K562 (cell line): ENCODE measurements at regions not wholly inside any gene's neighbourhood (a gene's known extent, or its start where the extent isn't known, plus 50 kb on each side); places are given as distances from the start of the nearest gene placed in this dataset.

ENCODE experiments used
- ATAC-seq: fragments of 200-7000 bp; cut with Tn5 transposase; 3 replicates; pipeline ENCODE4 v1.9.1; 2020; ENCODE audit warnings: moderate library complexity
- BruUV-seq: library from RNA; stranded (reverse); fragments of 400-500 nt; replicated peaks from 2 replicates; lab custom pipeline; 2021; lab: Mats Ljungman, UMichigan
- CTCF ChIA-PET: fragments of 300-600 bp; formaldehyde crosslinking; extraction: SDS; loops from one replicate; lab custom pipeline; 2021; ENCODE audit warnings: low intra/inter-chr PET ratio; lab: Yijun Ruan, JAX
- POLR2A ChIA-PET: fragments of 300-600, 350-650 bp; sonication (Branson Sonifier 250); formaldehyde crosslinking; extraction: SDS; loops from one replicate; lab custom pipeline; 2021; ENCODE audit warnings: antibody characterized with exemption, inconsistent platforms; lab: Yijun Ruan, JAX
- DNase-seq, 4 experiments: peaks; one replicate each; pipeline versions ENCODE4 v3.0.0 to v3.0.0-alpha.2; 2011 to 2018; ENCODE audit warnings: low spot score in 3 of 4, mixed read lengths in 3 of 4; ENCODE audit errors: extremely low read depth in 1 of 4
- FAIRE-seq: peaks from 2 replicates; lab custom pipeline; 2011; peaks lifted over from hg19 to GRCh38; lab: Jason Lieb, UNC
- H2AFZ ChIP-seq: 2 replicates; pipeline ENCODE4 v1.6.0; 2011; ENCODE audit warnings: low read depth, low read length, control low read depth, inconsistent platforms
- H3K27ac ChIP-seq: fragments of 200-600 bp; 3 replicates; pipeline ENCODE4 v1.8.0; 2011; ENCODE audit warnings: low read depth, mild to moderate bottlenecking, control low read depth, inconsistent platforms, low read length, moderate library complexity, mixed read lengths; ENCODE audit errors: extremely low read depth
- H3K27me3 ChIP-seq, 2 experiments: fragments of 300-600 bp in 1 of 2; 2 replicates in 1 of 2; 3 replicates in 1 of 2; pipeline versions ENCODE4 v1.6.0 to v1.8.0; 2011; ENCODE audit warnings: inconsistent platforms in 2 of 2, low read length in 2 of 2, mild to moderate bottlenecking in 1 of 2, mixed read lengths in 1 of 2, moderate library complexity in 1 of 2; ENCODE audit not compliant: control insufficient read depth in 2 of 2, insufficient read depth in 2 of 2
- H3K36me3 ChIP-seq: fragments of 300-600 bp; 3 replicates; pipeline ENCODE4 v1.8.0; 2011; ENCODE audit warnings: mild to moderate bottlenecking, low read length, inconsistent platforms; ENCODE audit not compliant: control insufficient read depth, insufficient read depth
- H3K4me1 ChIP-seq, 2 experiments: fragments of 200-600 bp in 1 of 2; replicated peaks in 1 of 2; 2 replicates in 1 of 2; 3 replicates in 1 of 2; pipeline versions ENCODE4 v1.5.1 to v1.8.0; 2011; ENCODE audit warnings: inconsistent platforms in 2 of 2, low read length in 2 of 2, mild to moderate bottlenecking in 1 of 2, mixed read lengths in 1 of 2, moderate library complexity in 1 of 2; ENCODE audit not compliant: control insufficient read depth in 2 of 2, insufficient read depth in 2 of 2
- H3K4me2 ChIP-seq: 2 replicates; pipeline ENCODE4 v1.6.1; 2011; ENCODE audit warnings: low read length, control low read depth, inconsistent platforms, mixed read lengths; ENCODE audit not compliant: insufficient read depth
- H3K4me3 ChIP-seq: fragments of 200-600 bp; sonication (generic), shearing (Covaris generic); 2 replicates; pipeline ENCODE4 v1.5.1; 2016; ENCODE audit warnings: control low read depth, inconsistent platforms
- H3K79me2 ChIP-seq: fragments of 200-600 bp; 3 replicates; pipeline ENCODE4 v1.8.0; 2011; ENCODE audit warnings: low read length, inconsistent platforms; ENCODE audit not compliant: control insufficient read depth, insufficient read depth
- H3K9ac ChIP-seq, 2 experiments: 2 replicates each; pipeline versions ENCODE4 v1.6.0 to v1.6.1; 2011; ENCODE audit warnings: low read depth in 2 of 2, low read length in 2 of 2, control low read depth in 1 of 2, inconsistent platforms in 1 of 2, mild to moderate bottlenecking in 1 of 2, mixed read lengths in 1 of 2; ENCODE audit not compliant: insufficient read depth in 1 of 2
- H3K9me1 ChIP-seq: one replicate; pipeline ENCODE4 v1.6.0; 2011; ENCODE audit warnings: inconsistent platforms, mild to moderate bottlenecking, low read length, moderate library complexity; ENCODE audit not compliant: control insufficient read depth, insufficient read depth
- H3K9me3 ChIP-seq: replicated peaks from 2 replicates; pipeline ENCODE4 v1.5.1; 2011; ENCODE audit warnings: low read depth, low read length, inconsistent platforms; ENCODE audit not compliant: control insufficient read depth, insufficient read depth
- H4K20me1 ChIP-seq: replicated peaks from 2 replicates; pipeline ENCODE4 v1.6.1; 2011; ENCODE audit warnings: low read length, inconsistent platforms, mixed read lengths; ENCODE audit not compliant: control insufficient read depth, insufficient read depth
- CSDE1 ChIP-seq, 2 experiments: fragments of 450-650 bp; IDR thresholded peaks; 2 replicates each; pipeline ENCODE4 v1.6.1; 2016; ENCODE audit warnings: mild to moderate bottlenecking in 1 of 2
- EZH2 ChIP-seq: IDR thresholded peaks from 2 replicates; pipeline ENCODE4 v1.6.1; 2012; ENCODE audit warnings: low read depth, mild to moderate bottlenecking, inconsistent platforms, low read length, borderline replicate concordance
- FOSL1 ChIP-seq: fragments of 200-800 bp; sonication (Bioruptor generic); conservative IDR thresholded peaks from 2 replicates; pipeline ENCODE4 v1.6.1; 2016; ENCODE audit warnings: missing genetic modification characterization, missing compliant biosample characterization
- LARP7 ChIP-seq: fragments of 450-650 bp; IDR thresholded peaks from 2 replicates; pipeline ENCODE4 v1.6.1; 2016
- LCOR ChIP-seq: sonication (generic); formaldehyde crosslinking; IDR thresholded peaks from 2 replicates; pipeline ENCODE4 v1.8.0; 2022; ENCODE audit warnings: mild to moderate bottlenecking, missing genetic modification reagents
- MBD1 ChIP-seq: fragments of 250-450 bp; sonication (Bioruptor Pico); IDR thresholded peaks from 2 replicates; pipeline ENCODE4 v1.8.0; 2022; ENCODE audit warnings: inconsistent platforms
- MXD1 ChIP-seq: fragments of 250-450 bp; sonication (Bioruptor Pico); IDR thresholded peaks from 2 replicates; pipeline ENCODE4 v1.8.0; 2021; ENCODE audit warnings: borderline replicate concordance, mild to moderate bottlenecking, moderate library complexity; ENCODE audit not compliant: poor library complexity, severe bottlenecking
- NR1H2 ChIP-seq: sonication (generic); formaldehyde crosslinking; IDR thresholded peaks from 2 replicates; pipeline ENCODE4 v1.4.0; 2020; ENCODE audit warnings: mild to moderate bottlenecking, missing genetic modification reagents
- PHF20 ChIP-seq: fragments of 450-650 bp; IDR thresholded peaks from 2 replicates; pipeline ENCODE4 v1.6.1; 2018; ENCODE audit not compliant: partially characterized antibody
- SRSF3 ChIP-seq: fragments of 200-400 bp; formaldehyde crosslinking; IDR thresholded peaks from 2 replicates; pipeline ENCODE4 v1.6.1; 2016; ENCODE audit warnings: mild to moderate bottlenecking, low read length, moderate library complexity; ENCODE audit not compliant: insufficient read depth
- TAF1 ChIP-seq: IDR thresholded peaks from 2 replicates; pipeline ENCODE4 v1.6.1; 2011; ENCODE audit warnings: mild to moderate bottlenecking, low read length, moderate library complexity; ENCODE audit not compliant: insufficient read depth, control insufficient read depth, severe bottlenecking; ENCODE audit errors: extremely low read depth
- THRB ChIP-seq: fragments of 450-650 bp; formaldehyde crosslinking; conservative IDR thresholded peaks from 2 replicates; pipeline ENCODE4 v1.4.0; 2022; ENCODE audit warnings: mild to moderate bottlenecking, missing genetic modification characterization
- ZBTB12 ChIP-seq: fragments of 250-450 bp; sonication (Bioruptor Pico); IDR thresholded peaks from 2 replicates; pipeline ENCODE4 v1.4.0; 2020
- ZKSCAN8 ChIP-seq: fragments of 200-800 bp; sonication (Bioruptor generic); IDR thresholded peaks from 2 replicates; pipeline ENCODE4 v1.6.1; 2016; ENCODE audit warnings: missing genetic modification characterization, missing compliant biosample characterization
- ZNF133 ChIP-seq: fragments of 250-450 bp; sonication (Bioruptor Pico); IDR thresholded peaks from 2 replicates; pipeline ENCODE4 v1.4.0; 2020; ENCODE audit warnings: mild to moderate bottlenecking
- ZNF561 ChIP-seq: fragments of 450-650 bp; formaldehyde crosslinking; conservative IDR thresholded peaks from 2 replicates; pipeline ENCODE4 v1.4.0; 2020; ENCODE audit warnings: mild to moderate bottlenecking, moderate library complexity
- ZNF717 ChIP-seq: fragments of 250-450 bp; sonication (Bioruptor Pico); IDR thresholded peaks from 2 replicates; pipeline ENCODE4 v1.5.0; 2021
- ZNF76 ChIP-seq: fragments of 250-450 bp; sonication (Bioruptor Pico); IDR thresholded peaks from 2 replicates; pipeline ENCODE4 v1.4.0; 2020; ENCODE audit warnings: mild to moderate bottlenecking, moderate library complexity, borderline replicate concordance
- WGBS: fragments of 100-300 bp; shearing (Covaris generic); methylation state at CpG from one replicate; pipeline ENCODE4 v1.1.6; 2016; ENCODE audit warnings: low coverage, mixed read lengths; ENCODE audit not compliant: insufficient coverage; ENCODE audit errors: missing lambda C conversion rate; 5-methylcytosine and 5-hydroxymethylcytosine counted together
- in situ Hi-C: fragments of 300-500 bp; cut with MboI; formaldehyde crosslinking; loops from 4 replicates; pipeline ENCODE4 v1.15.0; 2018; ENCODE audit warnings: inconsistent platforms, mixed read lengths
- intact Hi-C: fragments of 100-400 bp; cut with micrococcal nuclease; formaldehyde crosslinking; loops from 2 replicates; pipeline ENCODE4 v1.14.2; 2022

- Histone ChIP-seq H3K9ac (no peak overlapping the region), H3K4me1 (no peaks in the 10 kb centered on the region), H3K4me3 (no peak overlapping the region), H3K27ac (no peak overlapping the region), H4K20me1 (no peaks in the 10 kb centered on the region), H3K4me2 (no peak overlapping the region), H3K79me2 (no peaks in the 10 kb centered on the region), H3K36me3 (no peaks in the 10 kb centered on the region), H2AFZ (no peak overlapping the region), H3K9me1 (no peaks in the 10 kb centered on the region), H3K9me3 (no peaks in the 10 kb centered on the region), H3K27me3 (no peaks in the 10 kb centered on the region)
- WGBS = 4% methylated on average over 6 of the region's 7 CpGs
- intact Hi-C loops (no loop called here), in situ Hi-C loops (no loop called here)
- DNase-seq (no peak), ATAC-seq (no peak), FAIRE-seq (no peak)
- TF ChIP-seq ZNF76 (CRISPR knock-in tag) (no peak), TAF1 (no peak), MBD1 (CRISPR knock-in tag) (no peak), LARP7 (no peak), ZKSCAN8 (no peak), FOSL1 (tag) (no peak), ZBTB12 (CRISPR knock-in tag) (no peak), PHF20 (no peak), EZH2 (no peak), NR1H2 (CRISPR knock-in tag) (no peak), ZNF561 (CRISPR knock-in tag) (no peak), ZNF717 (no peak), MXD1 (no peak), SRSF3 (no peak), CSDE1 (IDR thresholded peaks at IDR 0.05) (no peak), LCOR (no peak), ZNF133 (CRISPR knock-in tag) (no peak), THRB (CRISPR knock-in tag) (no peak)
- no TSS peak for BruUV-seq
- CTCF ChIA-PET = no interaction called here
- POLR2A ChIA-PET = interaction anchor here (0.6 kb wide), 1 partner anchor 424 kb away, joined by 3 read pairs; no protein-coding TSS in a partner anchor
Observed at GRCh38 chr2:117308861-117309770, 505.4 kb upstream of the DDX18 start.
